HFF-Myc (cell line): ENCODE measurements at regions not wholly inside any gene's neighbourhood (a gene's known extent, or its start where the extent isn't known, plus 50 kb on each side); places are given as distances from the start of the nearest gene placed in this dataset.

ENCODE experiments used
- DNase-seq: peaks from one replicate; pipeline ENCODE4 v3.0.0-alpha.2; 2011; ENCODE audit warnings: low read depth; ENCODE audit errors: extremely low read depth
- H3K4me3 ChIP-seq: replicated peaks from 2 replicates; pipeline ENCODE4 v1.5.1; 2011; ENCODE audit warnings: low read depth, mild to moderate bottlenecking, control low read depth, low read length
- CTCF ChIP-seq: IDR thresholded peaks from 2 replicates; pipeline ENCODE4 v1.5.1; 2012; ENCODE audit warnings: mild to moderate bottlenecking, low read depth, low read length, control low read depth; ENCODE audit errors: missing control alignments

GRCh38 chr5:121399879-121400278 lies 451.8 kb upstream of the FTMT start:
- DNase-seq, result no peak
- no peak overlapping the region for H3K4me3 ChIP-seq
- TF ChIP-seq CTCF, result no peak

GRCh38 chr5:121408778-121409177 lies 442.9 kb upstream of the FTMT start:
- no peak for TF ChIP-seq CTCF
- H3K4me3 ChIP-seq, result no peak overlapping the region
- no peak for DNase-seq

- no peak for TF ChIP-seq CTCF
- no peak overlapping the region for H3K4me3 ChIP-seq
- no peak for DNase-seq
Observed at GRCh38 chr5:121415270-121415669, 436.4 kb upstream of the FTMT start.

GRCh38 chr5:121421646-121422045 lies 430.0 kb upstream of the FTMT start:
- H3K4me3 ChIP-seq, result no peak overlapping the region
- TF ChIP-seq CTCF, result no peak
- no peak for DNase-seq

- DNase-seq, result no peak
- H3K4me3 ChIP-seq, result no peak overlapping the region
- no peak for TF ChIP-seq CTCF
Observed at GRCh38 chr5:121424976-121425375, 426.7 kb upstream of the FTMT start.

GRCh38 chr5:121426153-121426552 lies 425.5 kb upstream of the FTMT start:
- H3K4me3 ChIP-seq, result no peak overlapping the region
- DNase-seq, result no peak
- TF ChIP-seq CTCF, result no peak

- DNase-seq, result no peak
- H3K4me3 ChIP-seq, result no peak overlapping the region
- TF ChIP-seq CTCF, result no peak
Observed at GRCh38 chr5:121429761-121430160, 421.9 kb upstream of the FTMT start.
